ENCODE measurements at regions not wholly inside any gene's neighbourhood (a gene's known extent, or its start where the extent isn't known, plus 50 kb on each side); places are given as distances from the start of the nearest gene placed in this dataset.
"Not testable (repeated sequence)": the region's sequence is repeated elsewhere in the genome, so short reads cannot be mapped to it uniquely, and the experiment has no call there.

DNA sequence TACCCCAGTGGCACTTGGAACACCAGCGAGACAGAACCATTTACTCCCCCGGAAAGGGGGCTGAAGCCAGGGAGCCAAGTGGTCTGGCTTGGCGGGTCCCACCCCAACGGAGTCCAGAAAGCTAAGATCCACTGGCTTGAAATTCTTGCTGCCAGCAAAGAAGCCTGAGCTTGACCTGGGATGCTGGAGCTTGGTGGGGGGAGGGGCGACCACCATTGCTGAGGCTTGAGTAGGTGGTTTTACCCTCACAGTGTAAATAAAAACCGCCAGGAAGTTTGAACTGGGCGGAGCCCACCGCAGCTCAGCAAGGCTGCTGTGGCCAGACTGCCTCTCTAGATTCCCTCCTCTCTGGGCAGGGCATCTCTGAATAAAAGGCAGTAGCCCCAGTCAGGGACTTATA is 62.8 kb downstream of the RPS24 start:
- not testable (repeated sequence) for H3K4me3 ChIP-seq (ENCODE audit: low read depth, low read length); DNase-seq (ENCODE audit: low read depth)

DNA sequence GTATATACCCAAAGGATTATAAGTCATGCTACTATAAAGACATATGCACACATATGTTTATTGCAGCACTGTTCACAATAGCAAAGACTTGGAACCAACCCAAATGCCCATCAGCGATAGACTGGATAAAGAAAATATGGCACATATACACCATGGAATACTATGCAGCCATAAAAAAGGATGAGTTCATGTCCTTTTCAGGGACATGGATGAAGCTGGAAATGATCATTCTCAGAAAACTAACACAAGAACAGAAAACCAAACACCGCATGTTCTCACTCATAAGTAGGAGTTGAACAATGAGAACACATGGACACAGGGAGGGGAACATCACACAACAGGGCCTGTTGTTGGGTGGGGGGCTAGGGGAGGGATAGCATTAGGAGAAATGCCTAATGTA is 68.9 kb downstream of the RPS24 start:
- H3K4me3 ChIP-seq (ENCODE audit: low read depth, low read length); DNase-seq (ENCODE audit: low read depth): not testable (repeated sequence)

DNA sequence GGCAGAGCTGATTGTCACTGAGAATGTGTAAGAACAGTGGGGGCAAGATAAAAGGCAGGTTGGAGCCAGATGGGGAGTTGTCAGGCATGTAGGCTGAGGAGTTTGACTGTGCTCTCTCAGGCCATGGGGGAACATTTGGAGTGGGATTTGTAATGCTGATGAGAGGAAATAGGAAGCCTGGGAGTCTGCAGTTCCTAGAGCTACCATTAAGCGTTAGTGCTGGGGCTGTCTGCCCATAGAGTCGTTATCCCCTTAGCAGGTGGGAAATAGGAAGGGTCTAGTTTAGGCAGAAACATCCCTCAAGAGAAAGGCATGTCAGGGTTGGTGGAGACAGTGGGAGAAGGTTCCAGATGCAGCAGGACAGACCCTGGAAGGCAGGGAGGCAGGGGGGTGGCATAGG is 75.5 kb downstream of the RPS24 start:
- no peak overlapping the region for H3K4me3 ChIP-seq (ENCODE audit: low read depth, low read length)
- TF ChIP-seq, protein P1, sequence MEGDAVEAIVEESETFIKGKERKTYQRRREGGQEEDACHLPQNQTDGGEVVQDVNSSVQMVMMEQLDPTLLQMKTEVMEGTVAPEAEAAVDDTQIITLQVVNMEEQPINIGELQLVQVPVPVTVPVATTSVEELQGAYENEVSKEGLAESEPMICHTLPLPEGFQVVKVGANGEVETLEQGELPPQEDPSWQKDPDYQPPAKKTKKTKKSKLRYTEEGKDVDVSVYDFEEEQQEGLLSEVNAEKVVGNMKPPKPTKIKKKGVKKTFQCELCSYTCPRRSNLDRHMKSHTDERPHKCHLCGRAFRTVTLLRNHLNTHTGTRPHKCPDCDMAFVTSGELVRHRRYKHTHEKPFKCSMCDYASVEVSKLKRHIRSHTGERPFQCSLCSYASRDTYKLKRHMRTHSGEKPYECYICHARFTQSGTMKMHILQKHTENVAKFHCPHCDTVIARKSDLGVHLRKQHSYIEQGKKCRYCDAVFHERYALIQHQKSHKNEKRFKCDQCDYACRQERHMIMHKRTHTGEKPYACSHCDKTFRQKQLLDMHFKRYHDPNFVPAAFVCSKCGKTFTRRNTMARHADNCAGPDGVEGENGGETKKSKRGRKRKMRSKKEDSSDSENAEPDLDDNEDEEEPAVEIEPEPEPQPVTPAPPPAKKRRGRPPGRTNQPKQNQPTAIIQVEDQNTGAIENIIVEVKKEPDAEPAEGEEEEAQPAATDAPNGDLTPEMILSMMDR (IDR thresholded peaks at IDR 0.05; ENCODE audit: insufficient read depth, low read depth, low read length) = no peak
- DNase-seq (ENCODE audit: low read depth) = no peak

DNA sequence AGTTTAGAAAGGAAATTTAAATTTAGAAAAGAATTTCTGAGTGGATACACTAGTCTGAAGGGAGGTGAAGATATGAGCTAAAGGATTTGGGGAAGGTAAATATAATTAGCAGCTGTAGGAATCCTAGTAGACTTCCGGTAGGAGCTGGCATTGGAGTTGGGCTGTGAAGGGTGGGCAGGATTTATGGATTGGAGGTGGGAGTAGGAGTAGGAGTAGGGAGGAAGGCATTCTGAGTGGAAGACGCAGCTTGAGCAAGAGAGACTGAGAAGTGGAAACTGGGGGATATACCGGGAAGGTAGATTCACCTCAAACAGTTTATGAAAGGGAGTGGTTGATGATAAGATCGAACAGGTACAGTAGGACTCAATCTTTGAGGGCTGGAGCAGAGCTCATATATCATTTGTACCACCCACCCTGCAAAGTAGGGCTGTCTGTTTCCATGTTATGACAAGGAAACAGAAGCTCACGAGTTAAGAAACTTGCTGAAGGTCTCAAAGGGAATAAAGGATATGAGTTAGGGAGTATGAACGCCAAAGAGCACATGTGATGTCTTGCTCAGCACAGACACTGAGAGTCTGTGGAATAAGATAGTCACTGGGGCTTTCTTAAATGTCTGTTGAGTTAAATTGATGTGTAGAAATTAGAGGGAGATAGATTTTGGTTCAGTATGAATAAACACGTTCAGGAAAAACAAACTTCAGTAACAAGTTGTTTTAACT is 81.6 kb downstream of the RPS24 start:
- H3K4me3 ChIP-seq (ENCODE audit: low read depth, low read length) = no peak overlapping the region
- no peak for DNase-seq (ENCODE audit: low read depth)
- TF ChIP-seq, protein P1 (IDR thresholded peaks at IDR 0.05; ENCODE audit: insufficient read depth, low read depth, low read length) = no peak

DNA sequence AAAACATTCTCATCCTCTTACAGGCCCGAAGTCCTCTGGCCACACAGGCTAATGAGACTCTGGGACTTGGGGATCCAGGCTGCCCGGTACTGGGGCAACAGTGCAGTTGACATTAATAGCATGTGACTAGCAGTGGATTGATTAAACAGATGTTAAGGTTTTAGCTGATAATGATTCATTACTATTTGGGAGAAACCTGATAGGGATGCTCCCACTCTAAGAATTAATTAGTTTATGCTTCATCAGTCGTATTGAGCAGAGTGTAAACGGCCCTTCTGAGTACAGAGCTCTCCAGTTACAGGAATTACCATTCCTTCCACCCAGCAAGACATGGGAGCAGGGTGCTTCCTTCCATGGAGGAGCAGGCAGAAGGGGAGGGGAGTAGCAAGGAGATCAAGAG is 82.7 kb downstream of the RPS24 start:
- DNase-seq (ENCODE audit: low read depth) = no peak
- TF ChIP-seq, protein P1 (IDR thresholded peaks at IDR 0.05; ENCODE audit: insufficient read depth, low read depth, low read length) = no peak
- H3K4me3 ChIP-seq (ENCODE audit: low read depth, low read length) = no peak overlapping the region

DNA sequence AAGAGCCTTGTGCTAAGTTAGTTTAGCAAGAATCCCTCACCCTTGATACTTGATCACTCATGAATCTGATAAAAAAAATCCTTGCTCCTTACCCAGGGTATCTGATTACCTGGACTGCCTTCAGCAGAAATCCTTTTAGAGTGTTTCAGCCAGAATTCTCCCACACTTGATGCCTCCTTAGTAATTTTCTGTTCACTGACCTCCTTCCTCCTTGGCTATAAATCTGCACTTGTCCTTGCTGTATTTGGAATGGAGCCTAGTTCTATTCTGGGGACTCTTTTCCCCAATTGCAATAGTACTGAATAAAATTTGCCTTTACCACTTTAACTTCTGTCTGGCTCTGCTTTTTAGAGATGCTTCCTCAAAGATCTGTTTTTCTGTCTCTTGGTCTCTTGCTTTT is 84.9 kb downstream of the RPS24 start:
- no peak for DNase-seq (ENCODE audit: low read depth)
- TF ChIP-seq, protein P1 (IDR thresholded peaks at IDR 0.05; ENCODE audit: insufficient read depth, low read depth, low read length) = no peak
- H3K4me3 ChIP-seq (ENCODE audit: low read depth, low read length) = no peak overlapping the region

DNA sequence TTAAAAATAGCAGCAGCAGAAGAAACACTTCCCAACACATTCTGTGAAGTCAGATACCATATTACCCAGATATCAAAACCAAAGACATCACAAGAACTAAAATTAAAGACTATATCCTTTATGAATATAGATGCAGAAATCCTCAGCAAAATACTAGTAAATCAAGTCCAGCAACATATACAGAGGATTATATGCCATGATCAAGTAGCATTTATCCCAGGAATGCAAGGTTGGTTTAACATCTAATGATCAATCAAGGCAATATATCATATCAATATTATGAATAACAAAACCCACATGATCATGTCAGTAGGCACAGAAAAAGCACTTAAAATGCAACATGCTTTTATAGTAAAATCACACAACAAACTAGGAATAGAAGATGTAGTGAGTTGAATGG is 88.1 kb downstream of the RPS24 start:
- H3K4me3 ChIP-seq (ENCODE audit: low read depth, low read length) = no peak overlapping the region
- TF ChIP-seq, protein P1 (IDR thresholded peaks at IDR 0.05; ENCODE audit: insufficient read depth, low read depth, low read length) = no peak
- no peak for DNase-seq (ENCODE audit: low read depth)

DNA sequence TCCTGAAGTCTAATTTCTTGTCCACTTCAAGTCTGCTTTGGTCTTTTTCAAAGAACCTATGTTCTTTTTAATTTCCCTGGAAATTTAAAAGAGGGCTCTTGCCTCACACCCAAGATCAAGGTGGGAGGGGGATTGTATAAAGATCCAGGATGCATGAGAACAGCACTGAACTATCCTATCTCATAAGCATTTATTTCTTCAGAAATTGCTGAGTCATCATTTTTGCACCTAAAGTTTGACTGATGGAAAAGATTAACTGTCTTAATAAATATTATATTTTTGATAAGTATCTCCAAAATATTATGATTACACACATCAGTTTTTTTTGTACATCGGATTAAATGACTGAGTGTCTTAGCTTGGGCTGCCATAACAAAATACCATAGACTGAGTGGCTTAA is 90.5 kb downstream of the RPS24 start:
- no peak for DNase-seq (ENCODE audit: low read depth)
- TF ChIP-seq, protein P1 (IDR thresholded peaks at IDR 0.05; ENCODE audit: insufficient read depth, low read depth, low read length) = no peak
- no peak overlapping the region for H3K4me3 ChIP-seq (ENCODE audit: low read depth, low read length)

All from fibroblast of villous mesenchyme (primary cell).